Adipocyte (in vitro differentiated cells): ENCODE measurements at regions not wholly inside any gene's neighbourhood (a gene's known extent, or its start where the extent isn't known, plus 50 kb on each side); places are given as distances from the start of the nearest gene placed in this dataset.
A peak's percentile ranks its signal among the peaks of the same experiment; 100 is the strongest.
"Not testable (repeated sequence)": the region's sequence is repeated elsewhere in the genome, so short reads cannot be mapped to it uniquely, and the experiment has no call there.

ENCODE experiments used
- DNase-seq: peaks from one replicate; pipeline ENCODE4 v3.0.0-alpha.2; 2015; ENCODE audit warnings: low read depth
- H3K27me3 ChIP-seq: replicated peaks from 2 replicates; pipeline ENCODE4 v1.7.0; 2013; ENCODE audit warnings: mild to moderate bottlenecking, low read length, moderate library complexity; ENCODE audit not compliant: control insufficient read depth, insufficient read depth
- H3K36me3 ChIP-seq: 2 replicates; pipeline ENCODE4 v1.7.0; 2013; ENCODE audit warnings: low read length, mild to moderate bottlenecking, moderate library complexity; ENCODE audit not compliant: control insufficient read depth, insufficient read depth, severe bottlenecking
- H3K4me1 ChIP-seq: 2 replicates; pipeline ENCODE4 v1.7.0; 2013; ENCODE audit warnings: mild to moderate bottlenecking, low read length, moderate library complexity; ENCODE audit not compliant: control insufficient read depth, insufficient read depth
- H3K4me3 ChIP-seq: 2 replicates; pipeline ENCODE4 v1.7.0; 2013; ENCODE audit warnings: mild to moderate bottlenecking, low read length, moderate library complexity
- H3K9ac ChIP-seq: 2 replicates; pipeline ENCODE4 v1.7.0; 2013; ENCODE audit warnings: mild to moderate bottlenecking, low read length, moderate library complexity
- H3K9me3 ChIP-seq: 2 replicates; pipeline ENCODE4 v1.7.0; 2013; ENCODE audit warnings: mild to moderate bottlenecking, low read length, moderate library complexity; ENCODE audit not compliant: control insufficient read depth

GRCh38 chrX:40949071-40949470 lies 136.2 kb upstream of the USP9X start:
- no peak overlapping the region for H3K9ac ChIP-seq
- no peak for DNase-seq
- peaks cover 3% of the 10 kb centered on the region for H3K9me3 ChIP-seq
- peaks cover 27% of the 10 kb centered on the region for H3K4me1 ChIP-seq
- no peaks in the 10 kb centered on the region for H3K36me3 ChIP-seq
- no peak overlapping the region for H3K4me3 ChIP-seq
- peaks cover 6% of the 10 kb centered on the region for H3K27me3 ChIP-seq

GRCh38 chrX:40950546-40950945 lies 134.7 kb upstream of the USP9X start:
- H3K9me3 ChIP-seq = peaks cover 3% of the 10 kb centered on the region
- no peak for DNase-seq
- H3K27me3 ChIP-seq = peaks cover 6% of the 10 kb centered on the region
- no peaks in the 10 kb centered on the region for H3K36me3 ChIP-seq
- H3K4me1 ChIP-seq = peaks cover 20% of the 10 kb centered on the region
- H3K4me3 ChIP-seq = no peak overlapping the region
- H3K9ac ChIP-seq = no peak overlapping the region

- not testable (repeated sequence) for H3K4me3 ChIP-seq, H3K9ac ChIP-seq, H3K36me3 ChIP-seq, DNase-seq, H3K27me3 ChIP-seq
- H3K4me1 ChIP-seq = peaks cover 12% of the 10 kb centered on the region
- peaks cover 10% of the 10 kb centered on the region for H3K9me3 ChIP-seq
Observed at GRCh38 chrX:40951407-40951806, 133.8 kb upstream of the USP9X start.

- peaks cover 3% of the 10 kb centered on the region for H3K27me3 ChIP-seq
- H3K4me3 ChIP-seq = peak overlapping the region; percentile 75
- H3K9me3 ChIP-seq = peaks cover 11% of the 10 kb centered on the region
- peaks cover 2% of the 10 kb centered on the region for H3K4me1 ChIP-seq
- no peaks in the 10 kb centered on the region for H3K36me3 ChIP-seq
- DNase-seq = no peak
- H3K9ac ChIP-seq = peak overlapping the region; percentile 55
Observed at GRCh38 chrX:40952855-40953254, 132.4 kb upstream of the USP9X start.

- no peaks in the 10 kb centered on the region for H3K36me3 ChIP-seq
- no peak for DNase-seq
Observed at GRCh38 chrX:40953369-40953768, 131.9 kb upstream of the USP9X start.

GRCh38 chrX:40960041-40960440 lies 125.2 kb upstream of the USP9X start:
- DNase-seq = peak; percentile 71

More at GRCh38 chrX:40953369-40953768, 131.9 kb upstream of the USP9X start:
- H3K9me3 ChIP-seq = peaks cover 11% of the 10 kb centered on the region
- H3K4me3 ChIP-seq = no peak overlapping the region
- H3K9ac ChIP-seq = no peak overlapping the region
- H3K27me3 ChIP-seq = no peaks in the 10 kb centered on the region
- no peaks in the 10 kb centered on the region for H3K4me1 ChIP-seq

GRCh38 chrX:40962793-40963407 lies 122.3 kb upstream of the USP9X start:
- peaks cover 12% of the 10 kb centered on the region for H3K9me3 ChIP-seq
- H3K27me3 ChIP-seq = peaks cover 6% of the 10 kb centered on the region
- DNase-seq = no peak
- H3K4me1 ChIP-seq = peaks cover 8% of the 10 kb centered on the region
- no peak overlapping the region for H3K4me3 ChIP-seq
- H3K9ac ChIP-seq = no peak overlapping the region
- no peaks in the 10 kb centered on the region for H3K36me3 ChIP-seq

More at GRCh38 chrX:40960041-40960440, 125.2 kb upstream of the USP9X start:
- H3K9me3 ChIP-seq = peaks cover 20% of the 10 kb centered on the region
- H3K4me3 ChIP-seq = no peak overlapping the region
- H3K9ac ChIP-seq = no peak overlapping the region
- H3K36me3 ChIP-seq = no peaks in the 10 kb centered on the region
- no peaks in the 10 kb centered on the region for H3K4me1 ChIP-seq
- H3K27me3 ChIP-seq = peaks cover 6% of the 10 kb centered on the region

GRCh38 chrX:40964008-40964407 lies 121.2 kb upstream of the USP9X start:
- Histone ChIP-seq H3K4me1 (peaks cover 8% of the 10 kb centered on the region), H3K4me3 (no peak overlapping the region), H3K36me3 (no peaks in the 10 kb centered on the region), H3K27me3 (peaks cover 6% of the 10 kb centered on the region), H3K9ac (no peak overlapping the region), H3K9me3 (peaks cover 12% of the 10 kb centered on the region)
- DNase-seq = no peak

- peaks cover 8% of the 10 kb centered on the region for H3K4me1 ChIP-seq
- DNase-seq = no peak
- H3K27me3 ChIP-seq = peaks cover 1% of the 10 kb centered on the region
- H3K4me3 ChIP-seq = no peak overlapping the region
- H3K9me3 ChIP-seq = peaks cover 12% of the 10 kb centered on the region
- no peak overlapping the region for H3K9ac ChIP-seq
- no peaks in the 10 kb centered on the region for H3K36me3 ChIP-seq
Observed at GRCh38 chrX:40964633-40965586, 120.3 kb upstream of the USP9X start.

GRCh38 chrX:40966213-40966820 lies 118.9 kb upstream of the USP9X start:
- Histone ChIP-seq H3K27me3 (no peaks in the 10 kb centered on the region), H3K9ac (no peak overlapping the region), H3K4me3 (no peak overlapping the region), H3K36me3 (no peaks in the 10 kb centered on the region), H3K9me3 (peaks cover 14% of the 10 kb centered on the region), H3K4me1 (peaks cover 8% of the 10 kb centered on the region)
- DNase-seq = no peak

GRCh38 chrX:40968180-40968579 lies 117.1 kb upstream of the USP9X start:
- no peaks in the 10 kb centered on the region for H3K27me3 ChIP-seq
- no peak overlapping the region for H3K9ac ChIP-seq
- peaks cover 25% of the 10 kb centered on the region for H3K9me3 ChIP-seq
- no peak for DNase-seq
- H3K4me3 ChIP-seq = no peak overlapping the region
- H3K4me1 ChIP-seq = peaks cover 8% of the 10 kb centered on the region
- no peaks in the 10 kb centered on the region for H3K36me3 ChIP-seq
